CD14-positive monocyte (primary cell): ENCODE measurements at regions not wholly inside any gene's neighbourhood (a gene's known extent, or its start where the extent isn't known, plus 50 kb on each side); places are given as distances from the start of the nearest gene placed in this dataset.
"Not testable (repeated sequence)": the region's sequence is repeated elsewhere in the genome, so short reads cannot be mapped to it uniquely, and the experiment has no call there.

Experiments used
- DNase-seq, 3 donors: peaks; one replicate each; pipeline ENCODE4 v3.0.0-alpha.2; 2011 to 2022
- H2AFZ ChIP-seq: 2 replicates; pipeline ENCODE4 v1.6.0; 2012; ENCODE audit warnings: mild to moderate bottlenecking, low read depth, low read length, inconsistent platforms; ENCODE audit not compliant: insufficient read depth, poor library complexity, severe bottlenecking
- H3K27ac ChIP-seq, 2 donors: 1 replicate in 1 of 2; 2 replicates in 1 of 2; pipeline ENCODE4 v1.5.1; 2012 to 2013; ENCODE audit warnings: low read length in 2 of 2, control low read depth in 1 of 2, inconsistent platforms in 1 of 2, low read depth in 1 of 2, mild to moderate bottlenecking in 1 of 2
- H3K27me3 ChIP-seq, 2 donors: one replicate each; pipeline versions ENCODE4 v1.6.0 to v1.6.1; 2011 to 2013; ENCODE audit warnings: low read length in 2 of 2; ENCODE audit not compliant: control insufficient read depth in 2 of 2, insufficient read depth in 2 of 2
- H3K36me3 ChIP-seq, 2 donors: replicated peaks in 1 of 2; 1 replicate in 1 of 2; 2 replicates in 1 of 2; pipeline versions ENCODE4 v1.5.1 to v1.6.1; 2012 to 2013; ENCODE audit warnings: low read length in 2 of 2, control low read depth in 1 of 2, inconsistent platforms in 1 of 2, mild to moderate bottlenecking in 1 of 2; ENCODE audit not compliant: insufficient read depth in 2 of 2, control insufficient read depth in 1 of 2
- H3K4me1 ChIP-seq, 2 donors: 1 replicate in 1 of 2; 2 replicates in 1 of 2; pipeline versions ENCODE4 v1.5.1 to v1.6.1; 2012 to 2013; ENCODE audit warnings: low read length in 2 of 2, control low read depth in 1 of 2, inconsistent platforms in 1 of 2, mild to moderate bottlenecking in 1 of 2, moderate library complexity in 1 of 2; ENCODE audit not compliant: insufficient read depth in 2 of 2, control insufficient read depth in 1 of 2
- H3K4me2 ChIP-seq: replicated peaks from 2 replicates; pipeline ENCODE3; 2012; ENCODE audit warnings: low read length, moderate library complexity, mild to moderate bottlenecking; ENCODE audit not compliant: poor library complexity, severe bottlenecking; ENCODE audit errors: extremely low read depth
- H3K4me3 ChIP-seq, 3 experiments: fragments of 200-600 bp in 1 of 3; sonication (generic) in 1 of 3; replicated peaks in 1 of 3; 1 replicate in 2 of 3; 2 replicates in 1 of 3; pipeline ENCODE4 v1.5.1; 2011 to 2013; ENCODE audit warnings: low read length in 3 of 3, mild to moderate bottlenecking in 3 of 3, control low read depth in 2 of 3, low read depth in 2 of 3, inconsistent platforms in 1 of 3, moderate library complexity in 1 of 3
- H3K79me2 ChIP-seq: 2 replicates; pipeline ENCODE4 v1.6.0; 2012; ENCODE audit warnings: mild to moderate bottlenecking, control low read depth, inconsistent platforms, low read length, moderate library complexity; ENCODE audit not compliant: insufficient read depth
- H3K9ac ChIP-seq: 2 replicates; pipeline ENCODE4 v1.6.0; 2017; ENCODE audit warnings: low read length, mild to moderate bottlenecking; ENCODE audit not compliant: insufficient read depth, poor library complexity, severe bottlenecking
- H3K9me3 ChIP-seq, 2 donors: replicated peaks in 1 of 2; 1 replicate in 1 of 2; 2 replicates in 1 of 2; pipeline versions ENCODE4 v1.5.1 to v1.6.1; 2012 to 2013; ENCODE audit warnings: low read length in 2 of 2, control low read depth in 1 of 2; ENCODE audit not compliant: control insufficient read depth in 1 of 2, insufficient read depth in 1 of 2
- H4K20me1 ChIP-seq: 2 replicates; pipeline ENCODE4 v1.6.0; 2012; ENCODE audit warnings: mild to moderate bottlenecking, low read length, control low read depth, moderate library complexity; ENCODE audit not compliant: insufficient read depth
- H3K27ac Mint-ChIP-seq, 7 donors: one replicate each; pipeline ENCODE4 v1.8.0; 2020; ENCODE audit warnings: mild to moderate bottlenecking in 7 of 7, mixed read lengths in 7 of 7, moderate library complexity in 6 of 7, inconsistent platforms in 2 of 7
- H3K27me3 Mint-ChIP-seq, 3 donors: one replicate each; pipeline ENCODE4 v1.8.0; 2021 to 2022; ENCODE audit warnings: low read depth in 3 of 3, mild to moderate bottlenecking in 3 of 3, mixed read lengths in 3 of 3, moderate library complexity in 3 of 3, inconsistent platforms in 1 of 3
- H3K36me3 Mint-ChIP-seq, 2 donors: one replicate each; pipeline ENCODE4 v1.8.0; 2020; ENCODE audit warnings: mixed read lengths in 2 of 2, inconsistent platforms in 1 of 2, mild to moderate bottlenecking in 1 of 2
- H3K4me1 Mint-ChIP-seq: one replicate; pipeline ENCODE4 v1.8.0; 2020; ENCODE audit warnings: mild to moderate bottlenecking, mixed read lengths
- H3K4me3 Mint-ChIP-seq, 2 donors: one replicate each; pipeline ENCODE4 v1.8.0; 2020; ENCODE audit warnings: mild to moderate bottlenecking in 2 of 2, mixed read lengths in 2 of 2, moderate library complexity in 1 of 2
- H3K9me3 Mint-ChIP-seq, 7 donors: one replicate each; pipeline ENCODE4 v1.8.0; 2020 to 2022; ENCODE audit warnings: mixed read lengths in 7 of 7, mild to moderate bottlenecking in 6 of 7, moderate library complexity in 6 of 7, inconsistent platforms in 2 of 7
- CTCF ChIP-seq: fragments of 200-600 bp; IDR thresholded peaks from one replicate; pipeline ENCODE4 v1.8.0; 2022; ENCODE audit warnings: antibody characterized with exemption, mild to moderate bottlenecking
- WGBS: methylation state at CpG from one replicate; pipeline ENCODE4 v1.1.5; 2013; ENCODE audit warnings: missing lambda C conversion rate; ENCODE audit not compliant: insufficient coverage; 5-methylcytosine and 5-hydroxymethylcytosine counted together
- intact Hi-C, 2 donors: fragments of 100-400 bp; cut with micrococcal nuclease; formaldehyde crosslinking; loops; one replicate each; pipeline versions ENCODE4 v1.15.0 to v1.15.1; 2023

GRCh38 chr15:69565066-69565655 is 112.5 kb downstream of the RPLP1 start:
- no peak for TF ChIP-seq CTCF
- peaks cover 0 to 5% (median 0%) of the 10 kb centered on the region in 3 donors for H3K27me3 Mint-ChIP-seq
- Histone ChIP-seq H2AFZ (no peak overlapping the region), H3K79me2 (no peaks in the 10 kb centered on the region), H3K9ac (no peak overlapping the region), H3K4me1 (no peaks in the 10 kb centered on the region), H3K36me3 (no peaks in the 10 kb centered on the region), H3K27me3 (no peaks in the 10 kb centered on the region), H3K27ac (no peak overlapping the region), H3K4me3 (no peak overlapping the region), H4K20me1 (no peaks in the 10 kb centered on the region), H3K9me3 (no peaks in the 10 kb centered on the region), H3K4me2 (no peak overlapping the region)
- no peak overlapping the region for H3K4me3 Mint-ChIP-seq
- H3K4me1 Mint-ChIP-seq = no peaks in the 10 kb centered on the region
- H3K36me3 Mint-ChIP-seq = no peaks in the 10 kb centered on the region
- H3K9me3 Mint-ChIP-seq = peaks cover 0 to 3% (median 0%) of the 10 kb centered on the region in 7 donors
- H3K27ac Mint-ChIP-seq = no peak overlapping the region
- intact Hi-C loops = no loop called here
- DNase-seq = no peak
- 98% methylated on average over 6 of the region's 9 CpGs for WGBS

DNA sequence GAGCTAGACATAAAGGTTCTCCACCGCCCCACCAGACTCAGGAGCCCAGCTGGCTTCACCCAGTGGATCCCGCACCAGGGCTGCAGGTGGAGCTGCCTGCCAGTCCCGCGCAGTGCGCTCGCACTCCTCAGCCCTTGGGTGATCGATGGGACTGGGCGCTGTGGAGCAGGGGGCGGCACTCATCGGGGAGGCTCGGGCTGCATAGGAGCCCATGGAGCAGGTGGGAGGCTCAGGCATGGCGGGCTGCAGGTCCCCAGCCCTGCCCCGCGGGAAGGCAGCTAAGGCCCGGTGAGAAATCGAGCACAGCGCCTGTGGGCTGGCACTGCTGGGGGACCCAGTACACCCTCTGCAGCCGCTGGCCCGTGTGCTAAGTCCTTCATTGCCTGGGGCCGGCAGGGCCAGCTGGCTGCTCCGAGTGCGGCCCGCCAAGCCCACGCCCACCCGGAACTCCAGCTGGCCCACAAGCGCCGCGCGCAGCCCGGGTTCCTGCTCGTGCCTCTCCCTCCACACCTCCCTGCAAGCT is 114.7 kb downstream of the RPLP1 start:
- H3K36me3 Mint-ChIP-seq, H3K9me3 Mint-ChIP-seq, H3K9me3 ChIP-seq, H3K27ac Mint-ChIP-seq, H3K27me3 Mint-ChIP-seq, H3K4me2 ChIP-seq, H3K36me3 ChIP-seq, H3K27me3 ChIP-seq, DNase-seq, intact Hi-C loops, H3K4me1 ChIP-seq, H3K4me3 Mint-ChIP-seq, H3K9ac ChIP-seq, H3K4me3 ChIP-seq, H3K27ac ChIP-seq, H3K4me1 Mint-ChIP-seq, H3K79me2 ChIP-seq, H4K20me1 ChIP-seq, H2AFZ ChIP-seq: not testable (repeated sequence)
- 96% methylated on average over 23 of the region's 31 CpGs for WGBS
